Gastroesophageal sphincter (tissue), 4 donors: ENCODE measurements at regions not wholly inside any gene's neighbourhood (a gene's known extent, or its start where the extent isn't known, plus 50 kb on each side); places are given as distances from the start of the nearest gene placed in this dataset.

Experiments used
- ATAC-seq: fragments of 150-250 bp; one replicate; pipeline ENCODE4 v1.9.1; 2016; ENCODE audit warnings: mild to moderate bottlenecking, moderate library complexity
- H3K27ac ChIP-seq, 4 donors: fragments of 200-600 bp; sonication (generic) in 3 of 4; 1 replicate in 3 of 4; 2 replicates in 1 of 4; pipeline ENCODE4 v1.5.1; 2016 to 2019
- H3K27me3 ChIP-seq: fragments of 200-600 bp; sonication (generic); one replicate; pipeline ENCODE4 v1.5.1; 2019
- H3K36me3 ChIP-seq, 2 donors: fragments of 200-600 bp; sonication (generic); one replicate each; pipeline ENCODE4 v1.5.1; 2019; ENCODE audit warnings: control low read depth in 1 of 2
- H3K4me1 ChIP-seq, 3 donors: fragments of 200-600 bp; sonication (generic); 1 replicate in 2 of 3; 2 replicates in 1 of 3; pipeline ENCODE4 v1.5.1; 2016 to 2019; ENCODE audit warnings: control low read depth in 2 of 3
- H3K4me3 ChIP-seq, 2 donors: fragments of 200-600 bp; sonication (generic); one replicate each; pipeline ENCODE4 v1.5.1; 2019; ENCODE audit warnings: mild to moderate bottlenecking in 1 of 2, moderate library complexity in 1 of 2
- H3K9me3 ChIP-seq, 3 donors: fragments of 200-600 bp; sonication (generic); one replicate each; pipeline ENCODE4 v1.5.1; 2017 to 2019; ENCODE audit warnings: control low read depth in 2 of 3
- EP300 ChIP-seq: sonication (generic); formaldehyde crosslinking; IDR thresholded peaks from one replicate; pipeline ENCODE4 v1.6.1; 2017; ENCODE audit warnings: antibody characterized with exemption, mild to moderate bottlenecking
- POLR2A ChIP-seq, 2 donors: fragments of 450-650 bp; IDR thresholded peaks; one replicate each; pipeline ENCODE4 v1.6.1; 2017; ENCODE audit warnings: antibody characterized with exemption in 2 of 2, mild to moderate bottlenecking in 2 of 2, moderate library complexity in 1 of 2
- POLR2AphosphoS5 ChIP-seq: sonication (generic); formaldehyde crosslinking; IDR thresholded peaks from one replicate; pipeline ENCODE4 v1.6.1; 2017; ENCODE audit warnings: antibody characterized with exemption
- WGBS, 2 donors: methylation state at CpG; one replicate each; pipeline ENCODE4 v1.1.5; 2018; ENCODE audit warnings: low coverage in 1 of 2; 5-methylcytosine and 5-hydroxymethylcytosine counted together
- TF ChIP-seq, protein P1 (sequence below), 4 experiments: fragments of 200-600 bp in 2 of 4; fragments of 450-650 bp in 2 of 4; sonication (generic) in 1 of 4; IDR thresholded peaks; one replicate each; pipeline ENCODE4 v1.5.1; 2017 to 2019; ENCODE audit warnings: antibody characterized with exemption in 4 of 4, mild to moderate bottlenecking in 2 of 4, moderate library complexity in 2 of 4

DNA sequence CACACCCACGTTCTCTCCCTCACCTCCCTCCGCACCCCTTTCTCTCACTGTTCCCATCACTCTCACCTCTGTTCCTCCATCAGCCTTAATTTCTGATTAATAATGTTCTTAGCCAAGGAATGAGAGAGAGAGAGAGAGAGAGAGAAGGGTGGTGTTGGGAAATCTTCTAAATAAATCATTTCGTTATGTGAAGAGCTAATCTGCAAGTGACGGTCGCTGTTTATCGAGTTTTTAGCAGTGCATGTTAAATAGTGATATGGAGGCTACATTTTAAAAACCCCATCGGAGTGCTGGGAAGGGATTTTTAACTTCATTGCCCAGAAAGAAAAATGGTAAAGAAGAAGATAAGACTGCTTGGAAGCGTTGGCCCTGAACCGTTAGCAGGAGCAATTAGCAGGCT, 203.3 kb upstream of the LHX5 start:
- Histone ChIP-seq H3K9me3 (no peaks in the 10 kb centered on the region), H3K27ac (no peak overlapping the region), H3K36me3 (no peaks in the 10 kb centered on the region), H3K4me3 (no peak overlapping the region), H3K4me1 (no peaks in the 10 kb centered on the region), H3K27me3 (peaks cover 95% of the 10 kb centered on the region)
- TF ChIP-seq POLR2A (IDR thresholded peaks at IDR 0.05) (no peak), POLR2AphosphoS5 (no peak), EP300 (no peak)
- TF ChIP-seq, protein P1, sequence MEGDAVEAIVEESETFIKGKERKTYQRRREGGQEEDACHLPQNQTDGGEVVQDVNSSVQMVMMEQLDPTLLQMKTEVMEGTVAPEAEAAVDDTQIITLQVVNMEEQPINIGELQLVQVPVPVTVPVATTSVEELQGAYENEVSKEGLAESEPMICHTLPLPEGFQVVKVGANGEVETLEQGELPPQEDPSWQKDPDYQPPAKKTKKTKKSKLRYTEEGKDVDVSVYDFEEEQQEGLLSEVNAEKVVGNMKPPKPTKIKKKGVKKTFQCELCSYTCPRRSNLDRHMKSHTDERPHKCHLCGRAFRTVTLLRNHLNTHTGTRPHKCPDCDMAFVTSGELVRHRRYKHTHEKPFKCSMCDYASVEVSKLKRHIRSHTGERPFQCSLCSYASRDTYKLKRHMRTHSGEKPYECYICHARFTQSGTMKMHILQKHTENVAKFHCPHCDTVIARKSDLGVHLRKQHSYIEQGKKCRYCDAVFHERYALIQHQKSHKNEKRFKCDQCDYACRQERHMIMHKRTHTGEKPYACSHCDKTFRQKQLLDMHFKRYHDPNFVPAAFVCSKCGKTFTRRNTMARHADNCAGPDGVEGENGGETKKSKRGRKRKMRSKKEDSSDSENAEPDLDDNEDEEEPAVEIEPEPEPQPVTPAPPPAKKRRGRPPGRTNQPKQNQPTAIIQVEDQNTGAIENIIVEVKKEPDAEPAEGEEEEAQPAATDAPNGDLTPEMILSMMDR (IDR thresholded peaks at IDR 0.05) = no peak
- ATAC-seq = no peak
- 19 to 56% methylated on average over 5 to 9 of the region's 9 CpGs for WGBS, 2 donors

DNA sequence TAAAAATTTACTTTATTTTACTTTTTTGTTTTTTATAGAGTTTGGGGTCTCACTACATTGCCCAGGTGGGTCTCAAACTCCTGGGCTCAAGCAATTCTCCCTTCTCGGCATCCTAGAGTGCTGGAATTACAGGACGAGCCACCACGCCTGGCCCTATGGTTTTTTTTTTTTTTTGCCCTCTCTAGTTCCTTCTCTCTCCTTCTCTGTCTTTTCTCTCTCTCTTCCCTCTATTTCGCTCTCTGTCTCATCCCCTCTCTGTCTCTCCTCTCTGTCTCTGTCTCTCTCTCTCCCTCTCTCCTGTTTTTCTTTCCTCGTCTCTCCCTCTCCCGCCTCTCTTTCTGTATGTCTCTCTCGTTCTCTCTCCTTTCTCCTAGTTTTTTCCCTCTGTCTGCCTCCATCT, 202.6 kb upstream of the LHX5 start:
- TF ChIP-seq POLR2A (IDR thresholded peaks at IDR 0.05) (no peak), EP300 (no peak), POLR2AphosphoS5 (no peak)
- TF ChIP-seq, protein P1 (IDR thresholded peaks at IDR 0.05) = no peak
- Histone ChIP-seq H3K27ac (no peak overlapping the region), H3K27me3 (peaks cover 95% of the 10 kb centered on the region), H3K4me3 (no peak overlapping the region), H3K9me3 (no peaks in the 10 kb centered on the region), H3K36me3 (no peaks in the 10 kb centered on the region), H3K4me1 (no peaks in the 10 kb centered on the region)
- ATAC-seq = no peak
- WGBS, 2 donors = 58 to 87% methylated on average over 3 to 7 of the region's 7 CpGs

DNA sequence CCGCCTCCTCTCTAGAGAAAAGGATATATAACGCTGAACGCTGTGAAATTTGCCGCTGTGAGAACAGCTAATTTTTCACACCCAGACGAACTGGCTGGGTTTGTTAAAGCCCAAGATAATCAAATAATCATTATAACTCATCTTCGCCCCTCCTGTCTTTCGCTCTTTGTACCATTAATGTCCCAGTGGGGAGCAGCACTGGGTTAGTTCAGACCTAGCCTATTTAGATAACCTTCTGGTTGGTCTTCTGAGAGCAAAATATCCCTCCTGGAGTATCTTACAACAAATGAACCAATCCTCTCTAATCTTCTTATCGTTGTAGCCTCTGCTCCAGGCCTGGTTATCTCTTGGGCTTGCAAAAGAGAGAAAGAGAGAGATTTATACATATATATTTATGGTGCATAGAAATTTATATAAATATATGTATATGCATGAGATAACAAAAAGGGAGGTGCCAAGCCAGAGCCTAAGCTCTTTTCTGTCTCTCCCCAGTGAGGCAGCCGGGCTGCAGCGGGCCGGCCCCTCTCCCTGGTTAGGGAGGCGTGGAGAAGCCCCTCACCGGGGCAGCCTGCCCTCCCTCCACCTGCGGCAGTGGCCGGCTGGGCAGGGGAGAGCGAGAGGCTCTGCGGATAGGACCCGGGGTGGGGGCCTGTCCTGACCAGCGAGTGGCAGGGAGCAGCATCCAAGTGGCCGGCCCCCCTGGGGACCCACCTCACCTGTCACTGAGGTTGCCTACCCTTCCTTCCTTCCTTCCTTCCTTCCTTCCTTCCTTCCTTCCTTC, 202.0 kb upstream of the LHX5 start:
- Histone ChIP-seq H3K27ac (no peak overlapping the region), H3K36me3 (no peaks in the 10 kb centered on the region), H3K4me3 (no peak overlapping the region), H3K4me1 (no peaks in the 10 kb centered on the region), H3K27me3 (peaks cover 95% of the 10 kb centered on the region), H3K9me3 (no peaks in the 10 kb centered on the region)
- WGBS, 2 donors = 33 to 47% methylated on average over 11 to 13 of the region's 20 CpGs
- TF ChIP-seq POLR2A (IDR thresholded peaks at IDR 0.05) (no peak), POLR2AphosphoS5 (no peak)
- ATAC-seq = no peak

DNA sequence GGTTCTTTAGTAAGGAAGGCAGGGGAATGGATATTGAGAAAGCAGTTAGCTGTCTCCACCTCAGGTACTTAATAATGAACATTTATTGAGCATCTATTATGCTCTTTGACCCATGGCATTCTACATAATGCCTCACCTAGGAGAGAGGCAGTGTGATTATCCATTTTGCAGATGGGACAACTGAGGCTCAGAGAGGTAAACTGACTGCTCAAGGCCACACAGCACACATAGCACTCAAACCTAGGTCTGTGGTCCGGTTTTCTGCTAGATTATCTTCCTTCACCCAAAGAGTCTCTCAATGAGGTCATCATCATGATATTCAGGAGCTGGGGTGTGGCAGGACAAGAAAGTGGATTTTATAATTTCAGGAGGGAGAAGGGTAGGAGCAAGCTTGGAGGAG, 199.1 kb upstream of the LHX5 start:
- ATAC-seq = no peak
- no peaks in the 10 kb centered on the region for H3K36me3 ChIP-seq
- no peaks in the 10 kb centered on the region for H3K9me3 ChIP-seq
- no peaks in the 10 kb centered on the region for H3K4me1 ChIP-seq
- peaks cover 99% of the 10 kb centered on the region for H3K27me3 ChIP-seq
- TF ChIP-seq, protein P1 (IDR thresholded peaks at IDR 0.05) = no peak
- no peak for TF ChIP-seq POLR2A (IDR thresholded peaks at IDR 0.05)
- no peak for TF ChIP-seq POLR2AphosphoS5
- no peak for TF ChIP-seq EP300
- no peak overlapping the region for H3K27ac ChIP-seq
- WGBS, 2 donors = no CpG with 5 or more reads among the region's 1 CpG
- H3K4me3 ChIP-seq = no peak overlapping the region

DNA sequence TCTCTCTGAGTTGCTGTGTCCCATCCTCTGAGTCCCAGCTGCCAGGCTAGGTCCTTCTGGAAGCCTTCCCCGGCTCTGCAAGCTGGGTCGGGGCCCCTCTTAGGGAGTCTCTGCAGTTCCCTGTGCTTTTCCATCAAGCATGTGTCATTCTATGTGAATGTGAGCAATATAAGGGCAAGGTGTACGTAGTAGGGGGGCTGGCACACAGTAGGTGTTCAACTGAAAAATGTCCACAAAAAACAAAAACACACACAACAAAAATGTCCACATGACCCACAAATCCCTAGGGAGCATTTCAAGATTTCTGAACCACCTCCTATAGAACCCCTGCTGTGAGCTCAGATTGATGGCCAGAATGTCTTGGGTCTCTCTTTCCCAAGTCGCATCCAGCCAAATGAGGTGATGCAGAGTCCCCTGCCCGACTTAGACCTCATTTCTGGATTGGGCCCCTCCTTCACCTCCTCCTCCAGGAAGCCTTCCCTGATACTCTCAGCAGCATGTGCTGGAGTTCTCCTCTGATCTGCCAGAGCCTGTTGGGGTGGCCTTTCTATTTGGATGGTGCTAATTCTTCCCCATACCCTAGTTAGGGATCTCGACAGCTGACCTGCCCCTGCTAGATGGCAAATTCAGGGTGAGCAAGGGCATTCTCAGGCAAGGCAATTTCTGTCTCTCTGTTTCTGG, 196.1 kb upstream of the LHX5 start:
- H3K9me3 ChIP-seq = no peaks in the 10 kb centered on the region
- 35 to 36% methylated on average over 3 of the region's 6 CpGs for WGBS, 2 donors
- ATAC-seq = no peak
- no peaks in the 10 kb centered on the region for H3K4me1 ChIP-seq
- no peak overlapping the region for H3K4me3 ChIP-seq
- H3K27me3 ChIP-seq = peaks cover 81% of the 10 kb centered on the region
- no peak overlapping the region for H3K27ac ChIP-seq
- H3K36me3 ChIP-seq = no peaks in the 10 kb centered on the region
- no peak for TF ChIP-seq POLR2AphosphoS5
- no peak for TF ChIP-seq EP300
- TF ChIP-seq, protein P1 (IDR thresholded peaks at IDR 0.05) = no peak
- TF ChIP-seq POLR2A (IDR thresholded peaks at IDR 0.05) = no peak
